GM23338 (cell line): ENCODE measurements at regions not wholly inside any gene's neighbourhood (a gene's known extent, or its start where the extent isn't known, plus 50 kb on each side); places are given as distances from the start of the nearest gene placed in this dataset.

Experiments used
- ATAC-seq: fragments of 200-7000 bp; cut with Tn5 transposase; 3 replicates; pipeline ENCODE4 v1.9.1; 2020
- DNase-seq: peaks from one replicate; pipeline ENCODE4 v3.0.0-alpha.2; 2015; ENCODE audit warnings: low spot score
- H2AFZ ChIP-seq: fragments of 200-600 bp; sonication (generic); 2 replicates; pipeline ENCODE4 v1.8.0; 2016; ENCODE audit warnings: antibody characterized with exemption, mild to moderate bottlenecking, moderate library complexity
- H3F3A ChIP-seq: fragments of 200-600 bp; sonication (generic); replicated peaks from 2 replicates; pipeline ENCODE4 v1.8.0; 2017; ENCODE audit warnings: antibody characterized with exemption, mixed run types, low read depth
- H3K27ac ChIP-seq: fragments of 200-600 bp; sonication (generic); 2 replicates; pipeline ENCODE4 v1.6.1; 2016; ENCODE audit warnings: low read depth
- H3K27me3 ChIP-seq: fragments of 200-600 bp; sonication (generic); 2 replicates; pipeline ENCODE4 v1.8.0; 2016; ENCODE audit warnings: mild to moderate bottlenecking, mixed run types, moderate library complexity; ENCODE audit not compliant: insufficient read depth
- H3K36me3 ChIP-seq: fragments of 200-600 bp; sonication (generic); 2 replicates; pipeline ENCODE4 v1.8.0; 2016; ENCODE audit warnings: mild to moderate bottlenecking; ENCODE audit not compliant: insufficient read depth
- H3K4me1 ChIP-seq: fragments of 200-600 bp; sonication (generic); 2 replicates; pipeline ENCODE4 v1.8.0; 2016; ENCODE audit warnings: mild to moderate bottlenecking, moderate library complexity; ENCODE audit not compliant: insufficient read depth
- H3K4me2 ChIP-seq: fragments of 200-600 bp; sonication (generic); 2 replicates; pipeline ENCODE4 v1.7.1; 2017; ENCODE audit warnings: mixed run types
- H3K4me3 ChIP-seq: fragments of 200-600 bp; sonication (generic); 2 replicates; pipeline ENCODE4 v1.6.1; 2016; ENCODE audit warnings: mixed run types
- H3K79me2 ChIP-seq: fragments of 200-600 bp; sonication (generic); replicated peaks from 2 replicates; pipeline ENCODE4 v1.8.0; 2017; ENCODE audit warnings: mild to moderate bottlenecking; ENCODE audit not compliant: insufficient read depth
- H3K9me2 ChIP-seq: fragments of 200-600 bp; sonication (generic); 2 replicates; pipeline ENCODE4 v1.8.0; 2017; ENCODE audit not compliant: insufficient read depth
- H4K20me1 ChIP-seq: fragments of 200-600 bp; sonication (generic); replicated peaks from 2 replicates; pipeline ENCODE4 v1.8.0; 2017; ENCODE audit warnings: mild to moderate bottlenecking; ENCODE audit not compliant: insufficient read depth
- H3K27ac Mint-ChIP-seq: 2 replicates; pipeline ENCODE4 v1.8.0; 2020; ENCODE audit warnings: inconsistent platforms, mild to moderate bottlenecking, moderate library complexity, mixed read lengths
- H3K27me3 Mint-ChIP-seq: 3 replicates; pipeline ENCODE4 v1.8.0; 2022; ENCODE audit warnings: low read depth, mild to moderate bottlenecking, moderate library complexity, mixed read lengths, inconsistent platforms; ENCODE audit not compliant: insufficient read depth, poor library complexity
- H3K36me3 Mint-ChIP-seq: 3 replicates; pipeline ENCODE4 v1.8.0; 2021; ENCODE audit warnings: low read depth, mild to moderate bottlenecking, inconsistent platforms, moderate library complexity, mixed read lengths
- H3K4me1 Mint-ChIP-seq: 3 replicates; pipeline ENCODE4 v1.8.0; 2020; ENCODE audit warnings: mild to moderate bottlenecking, inconsistent platforms, mixed read lengths
- H3K4me3 Mint-ChIP-seq: 3 replicates; pipeline ENCODE4 v1.8.0; 2021; ENCODE audit warnings: moderate library complexity, mild to moderate bottlenecking, inconsistent platforms, mixed read lengths
- H3K9me3 Mint-ChIP-seq: 3 replicates; pipeline ENCODE4 v1.8.0; 2020; ENCODE audit warnings: moderate library complexity, mild to moderate bottlenecking, inconsistent platforms, mixed read lengths
- CREB1 ChIP-seq: fragments of 250-450 bp; sonication (Bioruptor Pico); IDR thresholded peaks from 2 replicates; pipeline ENCODE4 v1.5.0; 2020; ENCODE audit warnings: low read depth, mild to moderate bottlenecking, moderate library complexity
- CTCF ChIP-seq, 2 experiments: fragments of 200-600 bp in 1 of 2; sonication (generic) in 1 of 2; conservative IDR thresholded peaks; 2 replicates each; pipeline versions ENCODE4 v1.5.1 to v1.6.1; 2016 to 2017; ENCODE audit warnings: antibody characterized with exemption in 2 of 2, low read depth in 2 of 2, mild to moderate bottlenecking in 2 of 2, moderate library complexity in 1 of 2
- EZH2 ChIP-seq: fragments of 200-600 bp; sonication (generic); IDR thresholded peaks from one replicate; pipeline ENCODE4 v1.8.0; 2017; ENCODE audit warnings: antibody characterized with exemption, mild to moderate bottlenecking, low read depth; ENCODE audit not compliant: unreplicated experiment
- JUNB ChIP-seq: IDR thresholded peaks from one replicate; pipeline ENCODE4 v1.6.1; 2016; ENCODE audit warnings: antibody characterized with exemption; ENCODE audit not compliant: unreplicated experiment
- NANOG ChIP-seq: IDR thresholded peaks from 2 replicates; pipeline ENCODE4 v1.6.1; 2016; ENCODE audit warnings: antibody characterized with exemption, borderline replicate concordance
- POLR2AphosphoS5 ChIP-seq: IDR thresholded peaks from 2 replicates; pipeline ENCODE4 v1.6.1; 2016; ENCODE audit warnings: antibody characterized with exemption, low read depth
- REST ChIP-seq: IDR thresholded peaks from one replicate; pipeline ENCODE4 v1.6.1; 2018; ENCODE audit warnings: antibody characterized with exemption; ENCODE audit not compliant: unreplicated experiment
- STAT1 ChIP-seq: IDR thresholded peaks from one replicate; pipeline ENCODE4 v1.6.1; 2016; ENCODE audit warnings: antibody characterized with exemption; ENCODE audit not compliant: unreplicated experiment
- ZNF114 ChIP-seq: fragments of 250-450 bp; sonication (Bioruptor Pico); IDR thresholded peaks from 2 replicates; pipeline ENCODE4 v1.5.0; 2020; ENCODE audit warnings: mild to moderate bottlenecking, moderate library complexity
- ZNF331 ChIP-seq: fragments of 250-450 bp; sonication (Bioruptor Pico); IDR thresholded peaks from 2 replicates; pipeline ENCODE4 v1.5.0; 2020; ENCODE audit warnings: low read depth, mild to moderate bottlenecking, moderate library complexity
- TF ChIP-seq, protein P1 (sequence below): fragments of 250-450 bp; sonication (Bioruptor Pico); IDR thresholded peaks from 2 replicates; pipeline ENCODE4 v1.5.0; 2020; ENCODE audit warnings: mild to moderate bottlenecking, moderate library complexity

DNA sequence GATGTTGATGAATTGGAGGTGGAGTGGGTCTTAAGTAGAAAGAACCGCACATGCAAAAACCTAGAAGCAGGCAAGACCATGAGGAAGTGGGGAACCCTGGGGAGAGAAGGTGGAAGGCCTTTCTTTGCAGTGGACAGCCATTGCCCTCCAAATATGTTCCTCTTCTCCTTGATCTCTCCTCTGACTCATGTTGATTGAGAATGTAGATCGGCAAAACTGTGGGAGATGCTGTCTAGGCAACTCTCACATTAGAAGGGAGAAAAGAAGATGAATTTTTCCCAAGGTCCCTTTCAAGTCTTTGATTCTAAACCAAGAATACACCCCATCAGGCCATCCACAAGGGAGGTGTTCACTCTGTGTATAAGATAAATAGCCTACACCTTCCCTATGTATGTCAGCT lies 257.5 kb downstream of the MSRB3 start:
- peaks cover 7% of the 10 kb centered on the region for H3K4me1 ChIP-seq
- Mint-ChIP-seq H3K4me3 (no peak overlapping the region), H3K4me1 (peaks cover 16% of the 10 kb centered on the region), H3K27me3 (peaks cover 4% of the 10 kb centered on the region), H3K36me3 (peaks cover 17% of the 10 kb centered on the region), H3K9me3 (peaks cover 21% of the 10 kb centered on the region), H3K27ac (no peak overlapping the region)
- no peak overlapping the region for H3K4me2 ChIP-seq
- peaks cover 5% of the 10 kb centered on the region; the same call in 1 of the 2 replicates for H3K9me2 ChIP-seq
- ATAC-seq (no peak), DNase-seq (no peak)
- 0 out of 2 replicates have a peak, but pooled peaks cover 15% of the 10 kb centered on the region for H3K36me3 ChIP-seq
- no peak for TF ChIP-seq POLR2AphosphoS5
- no peak for TF ChIP-seq CREB1 (CRISPR knock-in tag)
- no peak overlapping the region for H2AFZ ChIP-seq
- H4K20me1 ChIP-seq: no peaks in the 10 kb centered on the region
- no peaks in the 10 kb centered on the region for H3F3A ChIP-seq
- H3K4me3 ChIP-seq: no peak overlapping the region
- H3K79me2 ChIP-seq: no peaks in the 10 kb centered on the region
- H3K27ac ChIP-seq: no peak overlapping the region
- H3K27me3 ChIP-seq: no peaks in the 10 kb centered on the region

DNA sequence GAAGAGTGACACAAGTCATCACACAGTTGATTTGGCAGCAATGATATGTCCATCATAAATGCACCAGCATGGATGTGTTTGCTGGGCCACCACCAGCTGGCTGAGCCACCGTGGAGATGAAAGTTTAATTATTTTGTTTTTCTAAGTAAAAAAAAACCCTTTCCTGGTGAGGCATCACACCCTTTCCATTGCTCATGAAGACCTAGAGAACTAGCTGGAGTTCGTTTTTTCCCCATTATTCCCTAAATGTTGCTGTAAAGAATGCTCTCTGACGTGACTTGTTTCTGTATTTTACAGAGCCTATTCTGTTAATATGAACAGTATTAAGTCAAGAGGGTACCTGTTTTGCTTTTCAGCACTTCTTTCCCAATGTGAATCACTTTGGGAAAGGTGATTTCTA lies 257.9 kb downstream of the MSRB3 start:
- Histone ChIP-seq H3K27me3 (no peaks in the 10 kb centered on the region), H3F3A (no peaks in the 10 kb centered on the region), H2AFZ (no peak overlapping the region), H3K36me3 (0 out of 2 replicates have a peak, but pooled peaks cover 16% of the 10 kb centered on the region), H3K4me3 (no peak overlapping the region), H3K9me2 (peaks cover 5% of the 10 kb centered on the region; the same call in 1 of the 2 replicates), H3K4me1 (peaks cover 7% of the 10 kb centered on the region), H3K27ac (no peak overlapping the region), H4K20me1 (no peaks in the 10 kb centered on the region), H3K4me2 (no peak overlapping the region), H3K79me2 (no peaks in the 10 kb centered on the region)
- peaks cover 19% of the 10 kb centered on the region for H3K36me3 Mint-ChIP-seq
- H3K4me1 Mint-ChIP-seq: peaks cover 16% of the 10 kb centered on the region
- H3K4me3 Mint-ChIP-seq: no peak overlapping the region
- peaks cover 4% of the 10 kb centered on the region for H3K27me3 Mint-ChIP-seq
- peaks cover 25% of the 10 kb centered on the region for H3K9me3 Mint-ChIP-seq
- ATAC-seq (no peak), DNase-seq (no peak)
- no peak overlapping the region for H3K27ac Mint-ChIP-seq
- TF ChIP-seq POLR2AphosphoS5: no peak
- no peak for TF ChIP-seq EZH2
- TF ChIP-seq STAT1: no peak
- TF ChIP-seq CREB1 (CRISPR knock-in tag): no peak
- TF ChIP-seq REST: no peak
- TF ChIP-seq ZNF114 (CRISPR knock-in tag): no peak
- TF ChIP-seq NANOG: no peak
- TF ChIP-seq ZNF331 (CRISPR knock-in tag): no peak
- TF ChIP-seq JUNB: no peak
- TF ChIP-seq CTCF (conservative IDR thresholded peaks at IDR 0.05; ENCODE audit: low read depth in 2 of 2): no peak
- TF ChIP-seq, protein P1, sequence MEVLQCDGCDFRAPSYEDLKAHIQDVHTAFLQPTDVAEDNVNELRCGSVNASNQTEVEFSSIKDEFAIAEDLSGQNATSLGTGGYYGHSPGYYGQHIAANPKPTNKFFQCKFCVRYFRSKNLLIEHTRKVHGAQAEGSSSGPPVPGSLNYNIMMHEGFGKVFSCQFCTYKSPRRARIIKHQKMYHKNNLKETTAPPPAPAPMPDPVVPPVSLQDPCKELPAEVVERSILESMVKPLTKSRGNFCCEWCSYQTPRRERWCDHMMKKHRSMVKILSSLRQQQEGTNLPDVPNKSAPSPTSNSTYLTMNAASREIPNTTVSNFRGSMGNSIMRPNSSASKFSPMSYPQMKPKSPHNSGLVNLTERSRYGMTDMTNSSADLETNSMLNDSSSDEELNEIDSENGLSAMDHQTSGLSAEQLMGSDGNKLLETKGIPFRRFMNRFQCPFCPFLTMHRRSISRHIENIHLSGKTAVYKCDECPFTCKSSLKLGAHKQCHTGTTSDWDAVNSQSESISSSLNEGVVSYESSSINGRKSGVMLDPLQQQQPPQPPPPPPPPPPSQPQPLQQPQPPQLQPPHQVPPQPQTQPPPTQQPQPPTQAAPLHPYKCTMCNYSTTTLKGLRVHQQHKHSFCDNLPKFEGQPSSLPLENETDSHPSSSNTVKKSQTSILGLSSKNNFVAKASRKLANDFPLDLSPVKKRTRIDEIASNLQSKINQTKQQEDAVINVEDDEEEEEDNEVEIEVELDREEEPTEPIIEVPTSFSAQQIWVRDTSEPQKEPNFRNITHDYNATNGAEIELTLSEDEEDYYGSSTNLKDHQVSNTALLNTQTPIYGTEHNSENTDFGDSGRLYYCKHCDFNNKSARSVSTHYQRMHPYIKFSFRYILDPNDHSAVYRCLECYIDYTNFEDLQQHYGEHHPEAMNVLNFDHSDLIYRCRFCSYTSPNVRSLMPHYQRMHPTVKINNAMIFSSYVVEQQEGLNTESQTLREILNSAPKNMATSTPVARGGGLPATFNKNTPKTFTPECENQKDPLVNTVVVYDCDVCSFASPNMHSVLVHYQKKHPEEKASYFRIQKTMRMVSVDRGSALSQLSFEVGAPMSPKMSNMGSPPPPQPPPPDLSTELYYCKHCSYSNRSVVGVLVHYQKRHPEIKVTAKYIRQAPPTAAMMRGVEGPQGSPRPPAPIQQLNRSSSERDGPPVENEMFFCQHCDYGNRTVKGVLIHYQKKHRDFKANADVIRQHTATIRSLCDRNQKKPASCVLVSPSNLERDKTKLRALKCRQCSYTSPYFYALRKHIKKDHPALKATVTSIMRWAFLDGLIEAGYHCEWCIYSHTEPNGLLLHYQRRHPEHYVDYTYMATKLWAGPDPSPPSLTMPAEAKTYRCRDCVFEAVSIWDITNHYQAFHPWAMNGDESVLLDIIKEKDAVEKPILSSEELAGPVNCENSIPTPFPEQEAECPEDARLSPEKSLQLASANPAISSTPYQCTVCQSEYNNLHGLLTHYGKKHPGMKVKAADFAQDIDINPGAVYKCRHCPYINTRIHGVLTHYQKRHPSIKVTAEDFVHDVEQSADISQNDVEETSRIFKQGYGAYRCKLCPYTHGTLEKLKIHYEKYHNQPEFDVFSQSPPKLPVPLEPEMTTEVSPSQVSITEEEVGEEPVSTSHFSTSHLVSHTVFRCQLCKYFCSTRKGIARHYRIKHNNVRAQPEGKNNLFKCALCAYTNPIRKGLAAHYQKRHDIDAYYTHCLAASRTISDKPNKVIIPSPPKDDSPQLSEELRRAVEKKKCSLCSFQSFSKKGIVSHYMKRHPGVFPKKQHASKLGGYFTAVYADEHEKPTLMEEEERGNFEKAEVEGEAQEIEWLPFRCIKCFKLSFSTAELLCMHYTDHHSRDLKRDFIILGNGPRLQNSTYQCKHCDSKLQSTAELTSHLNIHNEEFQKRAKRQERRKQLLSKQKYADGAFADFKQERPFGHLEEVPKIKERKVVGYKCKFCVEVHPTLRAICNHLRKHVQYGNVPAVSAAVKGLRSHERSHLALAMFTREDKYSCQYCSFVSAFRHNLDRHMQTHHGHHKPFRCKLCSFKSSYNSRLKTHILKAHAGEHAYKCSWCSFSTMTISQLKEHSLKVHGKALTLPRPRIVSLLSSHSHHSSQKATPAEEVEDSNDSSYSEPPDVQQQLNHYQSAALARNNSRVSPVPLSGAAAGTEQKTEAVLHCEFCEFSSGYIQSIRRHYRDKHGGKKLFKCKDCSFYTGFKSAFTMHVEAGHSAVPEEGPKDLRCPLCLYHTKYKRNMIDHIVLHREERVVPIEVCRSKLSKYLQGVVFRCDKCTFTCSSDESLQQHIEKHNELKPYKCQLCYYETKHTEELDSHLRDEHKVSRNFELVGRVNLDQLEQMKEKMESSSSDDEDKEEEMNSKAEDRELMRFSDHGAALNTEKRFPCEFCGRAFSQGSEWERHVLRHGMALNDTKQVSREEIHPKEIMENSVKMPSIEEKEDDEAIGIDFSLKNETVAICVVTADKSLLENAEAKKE (CRISPR knock-in tag): no peak
